Colonic mucosa (tissue), 4 donors: ENCODE measurements at regions not wholly inside any gene's neighbourhood (a gene's known extent, or its start where the extent isn't known, plus 50 kb on each side); places are given as distances from the start of the nearest gene placed in this dataset.
"Not testable (repeated sequence)": the region's sequence is repeated elsewhere in the genome, so short reads cannot be mapped to it uniquely, and the experiment has no call there.

Experiments
- DNase-seq: peaks from one replicate; pipeline ENCODE4 v3.0.0-alpha.2; 2020
- H3K27ac ChIP-seq: fragments of 200-600 bp; one replicate; pipeline ENCODE4 v1.8.0; 2021
- H3K27me3 ChIP-seq: fragments of 200-600 bp; one replicate; pipeline ENCODE4 v1.8.0; 2021
- H3K36me3 ChIP-seq: fragments of 200-600 bp; one replicate; pipeline ENCODE4 v1.8.0; 2021
- H3K4me1 ChIP-seq: fragments of 200-600 bp; one replicate; pipeline ENCODE4 v1.8.0; 2021; ENCODE audit warnings: mild to moderate bottlenecking
- H3K4me3 ChIP-seq: fragments of 200-600 bp; one replicate; pipeline ENCODE4 v1.8.0; 2021
- H3K9ac ChIP-seq, 2 donors: one replicate each; pipeline ENCODE4 v1.7.0; 2013; ENCODE audit warnings: control low read depth in 2 of 2, low read depth in 2 of 2, low read length in 2 of 2
- H3K9me3 ChIP-seq: fragments of 200-600 bp; one replicate; pipeline ENCODE4 v1.8.0; 2021
- CTCF ChIP-seq: fragments of 200-600 bp; IDR thresholded peaks from one replicate; pipeline ENCODE4 v1.8.0; 2022; ENCODE audit warnings: antibody characterized with exemption, mild to moderate bottlenecking
- intact Hi-C: fragments of 100-400 bp; cut with DNase I; formaldehyde crosslinking; loops from one replicate; pipeline ENCODE4 v1.14.1; 2022
- donor health status: healthy.
- donor health status: DM: no; HTN: no; CAD: no.
- donor health status: DM: no; HTN: no; CAD: no.

- Histone ChIP-seq H3K27ac (no peak overlapping the region), H3K36me3 (no peaks in the 10 kb centered on the region), H3K4me3 (no peak overlapping the region), H3K27me3 (no peaks in the 10 kb centered on the region), H3K9me3 (no peaks in the 10 kb centered on the region), H3K9ac (no peak overlapping the region), H3K4me1 (no peaks in the 10 kb centered on the region)
- no peak for DNase-seq
- TF ChIP-seq CTCF = no peak
- intact Hi-C loops = no loop called here
Observed at GRCh38 chr20:46785958-46786357, 76.5 kb downstream of the SLC2A10 start.

DNA sequence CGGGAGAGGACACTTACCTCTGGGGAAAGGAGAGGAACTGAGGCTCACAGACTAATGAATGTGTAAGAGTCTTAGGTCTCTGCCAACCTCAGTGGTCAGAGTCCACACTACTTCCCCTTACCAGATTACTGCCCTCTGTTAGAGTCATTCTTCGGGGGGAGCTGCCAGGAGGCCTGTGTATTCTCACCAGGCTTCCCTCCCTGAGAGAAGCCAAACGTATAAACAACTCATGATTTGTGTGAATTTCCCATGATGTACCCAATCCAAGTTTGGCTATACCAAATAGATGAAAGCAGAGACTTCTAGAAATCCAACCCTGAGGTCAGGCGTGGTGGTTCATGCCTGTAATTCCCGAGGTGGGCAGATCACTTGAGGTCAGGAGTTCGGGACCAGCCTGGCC is 77.1 kb downstream of the SLC2A10 start:
- H3K27me3 ChIP-seq = no peaks in the 10 kb centered on the region
- intact Hi-C loops = no loop called here
- H3K4me1 ChIP-seq = no peaks in the 10 kb centered on the region
- H3K36me3 ChIP-seq = no peaks in the 10 kb centered on the region
- no peak overlapping the region for H3K9ac ChIP-seq
- DNase-seq = no peak
- H3K9me3 ChIP-seq = no peaks in the 10 kb centered on the region
- H3K4me3 ChIP-seq = no peak overlapping the region
- H3K27ac ChIP-seq = no peak overlapping the region
- TF ChIP-seq CTCF = no peak

DNA sequence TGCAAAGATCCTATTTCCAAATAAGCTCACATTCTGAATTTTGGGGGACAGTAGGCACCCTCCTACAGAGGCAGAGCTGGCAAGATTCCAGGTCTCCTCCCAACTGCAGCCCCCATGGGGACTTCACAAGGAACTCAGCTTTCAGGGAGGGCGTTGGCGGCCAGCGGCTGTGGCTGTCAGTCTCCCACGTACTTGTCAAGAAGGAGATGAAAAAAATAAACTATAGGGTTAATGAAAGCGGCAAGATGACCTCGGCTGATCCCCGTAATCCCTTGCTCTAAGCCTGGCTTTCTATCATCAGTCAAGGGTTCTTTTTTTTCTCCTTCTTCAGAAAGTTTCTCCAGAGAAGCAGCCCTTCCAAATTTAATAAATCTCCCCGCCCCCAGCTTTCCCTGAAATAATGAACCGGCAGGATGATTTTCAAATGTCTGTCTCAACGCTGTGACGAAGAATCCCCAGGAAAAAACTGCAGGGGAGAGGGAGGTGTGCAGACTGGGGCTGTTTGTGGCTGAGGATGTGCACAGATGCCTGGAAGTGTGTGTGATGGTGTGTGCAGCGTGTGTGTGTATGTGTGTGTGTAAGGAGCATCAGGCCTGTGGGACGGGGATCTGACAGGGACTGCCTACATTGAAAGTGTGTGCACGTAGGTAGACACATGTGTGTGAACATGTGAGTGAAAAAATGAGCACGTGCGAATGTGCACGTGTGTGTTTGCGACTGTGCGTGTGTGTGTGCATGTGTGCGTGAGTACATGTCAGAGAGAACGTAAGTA is 78.7 kb downstream of the SLC2A10 start:
- TF ChIP-seq CTCF = no peak
- no peak for DNase-seq
- Histone ChIP-seq H3K9me3 (no peaks in the 10 kb centered on the region), H3K36me3 (no peaks in the 10 kb centered on the region), H3K27ac (no peak overlapping the region), H3K9ac (no peak overlapping the region), H3K4me3 (no peak overlapping the region), H3K27me3 (no peaks in the 10 kb centered on the region), H3K4me1 (no peaks in the 10 kb centered on the region)
- intact Hi-C loops = no loop called here

- H3K4me1 ChIP-seq, H3K9me3 ChIP-seq, intact Hi-C loops: not testable (repeated sequence)
Observed at GRCh38 chr20:46788763-46789091, 79.3 kb downstream of the SLC2A10 start.

GRCh38 chr20:46789339-46790028 is 80.0 kb downstream of the SLC2A10 start:
- intact Hi-C loops = no loop called here
- no peaks in the 10 kb centered on the region for H3K27me3 ChIP-seq
- TF ChIP-seq CTCF = no peak
- no peak overlapping the region for H3K27ac ChIP-seq
- H3K4me3 ChIP-seq = no peak overlapping the region
- DNase-seq = no peak
- H3K36me3 ChIP-seq = no peaks in the 10 kb centered on the region
- H3K4me1 ChIP-seq = no peaks in the 10 kb centered on the region
- H3K9ac ChIP-seq = no peak overlapping the region
- no peaks in the 10 kb centered on the region for H3K9me3 ChIP-seq

More at GRCh38 chr20:46788763-46789091, 79.3 kb downstream of the SLC2A10 start:
- H3K36me3 ChIP-seq, H3K4me3 ChIP-seq, H3K9ac ChIP-seq, H3K27ac ChIP-seq, DNase-seq, H3K27me3 ChIP-seq: not testable (repeated sequence)
